DMS114 treated with DMSO at 0.1 percent for 48 hours (cell line): ENCODE measurements at regions not wholly inside any gene's neighbourhood (a gene's known extent, or its start where the extent isn't known, plus 50 kb on each side); places are given as distances from the start of the nearest gene placed in this dataset.
A peak's percentile ranks its signal among the peaks of the same experiment; 100 is the strongest.

Experiments
- DNase-seq: peaks from one replicate; lab custom pipeline; 2025; ENCODE audit not compliant: unreplicated experiment; lab: John Stamatoyannopoulos, UW

DNA sequence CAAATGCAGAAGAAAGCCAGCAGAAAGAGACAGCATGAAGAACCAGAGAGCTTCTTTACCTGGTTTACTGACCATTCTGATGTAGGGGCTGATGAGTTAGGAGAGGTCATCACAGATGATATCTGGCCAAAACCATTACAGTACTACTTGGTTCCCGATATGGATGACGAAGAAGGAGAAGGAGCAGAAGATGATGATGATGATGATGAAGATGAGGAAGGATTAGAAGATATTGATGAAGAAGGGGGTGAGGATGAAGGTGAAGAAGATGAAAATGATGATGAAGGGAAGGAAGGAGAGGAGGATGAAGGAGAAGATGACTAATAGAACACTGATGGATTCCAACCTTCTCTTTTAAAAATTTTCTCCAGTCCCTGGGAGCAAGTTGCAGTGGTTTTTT lies 178.2 kb upstream of the CRY1 start:
- DNase-seq = no peak

DNA sequence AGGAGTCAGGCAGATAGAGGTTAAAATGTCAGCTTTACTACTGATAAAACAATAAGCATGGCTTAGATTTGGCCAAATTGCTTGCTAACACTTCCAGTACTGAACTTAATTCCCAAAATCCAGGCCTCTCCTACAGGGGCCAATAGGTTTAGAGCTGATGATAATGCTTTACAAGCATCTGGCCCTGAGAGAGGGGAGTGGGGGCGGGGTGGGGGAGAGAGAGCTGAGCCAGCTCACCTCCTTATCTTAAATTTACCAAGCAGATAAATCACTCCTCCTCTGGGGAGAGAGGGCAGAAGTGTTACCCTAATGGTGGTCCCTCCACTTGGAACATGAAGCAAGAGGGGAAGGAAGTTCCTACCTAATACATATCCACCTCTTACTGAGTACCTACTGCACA lies 182.2 kb upstream of the CRY1 start:
- DNase-seq = no peak

- DNase-seq = no peak
Measured at GRCh38 chr12:107277855-107278254, 184.5 kb upstream of the CRY1 start.

DNA sequence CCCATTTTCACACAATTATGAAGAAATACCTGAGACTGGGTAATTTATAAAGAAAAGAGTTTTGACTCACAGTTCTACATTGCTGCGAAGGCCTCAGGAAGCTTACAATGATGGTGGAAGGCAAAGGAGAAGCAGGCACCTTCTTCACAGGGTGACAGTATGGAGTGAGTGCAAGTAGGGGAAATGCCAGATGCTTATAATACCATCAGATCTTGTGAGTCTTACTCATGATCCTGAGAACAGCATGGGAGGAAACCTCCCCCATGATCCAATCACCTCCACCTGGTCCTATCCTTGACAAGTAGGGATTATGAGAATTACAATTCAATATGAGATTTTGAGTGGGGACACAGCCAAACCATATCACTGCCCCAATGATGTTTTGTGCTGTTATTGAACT lies 189.3 kb upstream of the CRY1 start:
- no peak for DNase-seq

- no peak for DNase-seq
Measured at GRCh38 chr12:107283652-107284051, 190.3 kb upstream of the CRY1 start.

GRCh38 chr12:107284692-107285091 lies 191.3 kb upstream of the CRY1 start:
- no peak for DNase-seq

GRCh38 chr12:107287436-107288413 lies 194.4 kb upstream of the CRY1 start:
- DNase-seq = no peak

DNA sequence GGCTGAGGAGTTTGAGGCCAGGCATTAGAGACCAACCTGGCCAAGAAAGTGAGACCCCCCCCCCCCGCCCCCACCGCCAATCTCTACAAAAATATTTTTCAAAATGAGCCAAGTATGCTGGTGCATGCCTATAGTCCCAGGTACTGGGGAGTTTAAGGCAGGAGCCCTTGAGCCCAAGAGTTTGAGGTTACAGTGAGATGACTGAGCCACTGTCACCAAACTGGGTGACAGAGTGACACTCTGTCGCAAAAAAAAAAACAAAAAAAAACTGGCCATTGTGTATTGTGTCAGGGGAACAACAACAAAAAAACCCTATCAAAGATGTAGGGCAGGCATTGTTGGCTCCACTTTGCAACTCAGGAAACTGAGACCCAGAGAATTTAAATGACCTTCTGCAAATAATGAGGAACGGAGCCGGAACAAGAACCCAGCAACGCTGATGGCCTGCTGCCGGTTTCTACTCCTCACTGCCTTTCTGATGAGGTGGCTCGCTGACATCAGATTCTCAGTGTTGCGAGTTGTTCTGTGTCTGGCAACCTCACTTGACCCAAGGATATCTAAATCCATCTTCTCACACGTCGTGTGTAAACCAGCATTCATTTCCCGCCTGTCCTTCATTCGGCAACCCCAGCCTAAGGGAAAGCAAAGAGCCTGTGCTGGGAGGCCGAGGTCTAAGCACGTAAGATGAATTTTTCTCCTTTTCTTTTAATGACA lies 195.2 kb upstream of the CRY1 start:
- no peak for DNase-seq

- DNase-seq = no peak
Measured at GRCh38 chr12:107291018-107291417, 197.7 kb upstream of the CRY1 start.

GRCh38 chr12:107296681-107297089 lies 203.3 kb upstream of the CRY1 start:
- DNase-seq = no peak

DNA sequence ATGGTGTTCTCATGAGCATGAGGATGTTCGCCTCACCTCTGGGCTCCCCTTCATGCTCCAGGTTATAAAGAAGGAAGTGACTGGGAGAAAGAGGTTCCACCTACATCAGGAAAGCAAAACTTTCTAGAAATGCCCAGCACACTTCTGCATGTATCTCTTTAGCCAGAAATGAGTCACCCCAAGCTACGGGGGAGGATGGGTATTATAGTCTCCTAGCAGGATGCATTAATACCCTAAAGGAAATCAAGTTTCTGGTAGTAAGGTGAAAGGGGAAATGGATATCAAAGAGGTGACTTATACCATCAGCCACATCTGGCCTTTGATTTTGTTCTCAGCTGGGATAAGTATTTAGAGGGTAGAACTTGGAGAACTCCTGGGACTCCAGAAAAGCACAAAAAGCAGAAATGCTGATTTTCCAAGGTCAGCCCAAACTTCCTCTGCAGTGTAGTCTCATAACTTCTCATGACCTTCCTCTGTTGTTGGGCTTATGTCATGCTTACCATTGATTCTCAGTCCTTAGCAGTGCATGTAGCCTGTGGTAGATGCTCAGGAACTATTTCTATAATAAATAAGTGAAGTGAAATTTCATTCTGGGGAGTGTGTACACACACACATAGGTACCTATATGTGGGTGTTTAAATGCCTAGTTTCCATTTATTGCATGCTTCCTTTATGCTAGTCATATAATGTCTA lies 209.4 kb upstream of the CRY1 start:
- DNase-seq = no peak

- DNase-seq = no peak
Measured at GRCh38 chr12:107304588-107305532, 211.5 kb upstream of the CRY1 start.

DNA sequence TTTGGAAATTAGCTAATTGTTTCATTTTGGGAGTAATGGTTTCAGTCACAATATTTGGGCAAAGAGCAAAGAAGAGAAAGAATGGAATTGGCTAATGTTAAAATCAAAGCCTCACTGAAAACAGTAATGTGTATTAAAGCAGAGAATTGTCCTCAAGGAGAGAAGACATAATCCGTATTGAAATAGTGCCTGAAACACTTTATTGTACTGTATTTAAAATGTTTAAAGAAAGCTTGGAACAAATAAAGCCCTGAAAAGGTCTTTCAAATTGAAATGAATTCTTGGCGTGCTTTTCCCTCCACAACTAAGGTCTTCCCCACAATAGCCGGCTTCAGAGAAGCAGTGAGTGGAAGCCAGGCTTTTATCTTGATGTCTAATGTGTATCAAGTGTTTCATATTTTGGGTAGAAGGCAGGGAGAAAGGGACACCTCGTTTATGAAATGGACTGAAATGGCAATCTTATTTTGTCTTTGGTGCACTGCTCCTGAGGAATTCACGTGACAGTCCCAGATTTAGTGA lies 212.9 kb upstream of the CRY1 start:
- DNase-seq = no peak

- DNase-seq = no peak
Measured at GRCh38 chr12:107308310-107308709, 215.0 kb upstream of the CRY1 start.

DNA sequence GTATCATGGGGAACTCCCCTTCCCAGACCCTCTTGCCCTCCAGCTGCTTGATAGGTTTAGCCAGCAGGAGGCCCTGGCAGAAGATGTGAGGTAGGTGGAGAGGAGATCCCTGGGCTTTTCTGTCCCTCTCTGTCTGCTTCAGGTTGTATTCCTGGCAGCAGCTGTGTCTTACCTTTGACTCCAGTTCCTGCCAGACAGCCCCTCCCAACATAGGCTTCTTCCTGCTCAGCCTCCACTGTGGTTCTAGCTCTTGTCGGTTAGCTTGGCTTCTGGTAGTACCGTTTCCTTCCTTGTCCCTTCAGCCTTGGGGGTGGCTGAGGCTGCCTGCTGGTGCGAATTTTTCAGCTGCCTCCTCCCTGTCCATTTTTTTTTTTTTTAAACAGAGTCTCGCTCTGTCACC lies 215.7 kb upstream of the CRY1 start:
- DNase-seq = no peak

- no peak for DNase-seq
Measured at GRCh38 chr12:107310621-107311020, 217.3 kb upstream of the CRY1 start.

- DNase-seq = no peak
Measured at GRCh38 chr12:107311682-107312081, 218.3 kb upstream of the CRY1 start.

DNA sequence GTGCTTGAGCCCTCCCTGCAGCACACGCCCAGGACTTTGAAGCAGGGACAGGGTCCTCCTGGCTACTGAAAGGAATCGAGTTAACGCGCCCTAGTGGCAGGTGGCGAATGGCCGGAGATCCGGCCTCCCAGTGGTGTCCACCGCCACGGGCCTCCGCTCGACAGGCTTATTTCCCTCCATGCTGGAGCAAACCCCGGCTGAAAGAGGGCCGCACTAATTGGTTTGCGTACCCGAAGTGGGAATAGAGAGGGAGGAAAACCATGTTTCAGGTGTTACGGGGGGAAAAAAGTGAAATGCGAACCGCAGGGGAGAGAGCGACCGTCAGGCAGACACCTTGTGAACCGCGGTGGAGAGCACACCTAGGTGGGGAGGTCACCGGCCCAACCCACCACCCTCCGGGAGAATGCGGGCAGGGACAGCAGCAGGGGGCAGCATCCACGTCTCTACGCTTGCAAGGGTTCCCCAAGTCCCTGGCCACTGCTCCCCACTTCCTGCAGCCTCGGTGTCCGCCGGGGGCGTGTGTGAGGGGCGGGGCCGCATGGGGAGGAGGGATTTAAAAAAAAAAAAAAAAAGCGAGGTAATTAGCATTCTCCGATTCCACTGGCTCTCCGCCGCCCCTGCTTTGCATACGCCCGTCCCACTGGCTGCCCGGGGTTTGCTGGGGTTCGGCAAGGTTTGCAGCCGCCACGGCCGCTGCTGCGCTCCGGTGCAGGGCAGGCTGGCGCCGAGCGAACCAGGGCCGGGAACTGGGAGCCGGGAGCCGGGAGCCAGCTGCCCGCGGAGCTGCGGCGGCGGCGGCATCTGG lies 224.6 kb upstream of the CRY1 start:
- DNase-seq = peak; percentile 45

DNA sequence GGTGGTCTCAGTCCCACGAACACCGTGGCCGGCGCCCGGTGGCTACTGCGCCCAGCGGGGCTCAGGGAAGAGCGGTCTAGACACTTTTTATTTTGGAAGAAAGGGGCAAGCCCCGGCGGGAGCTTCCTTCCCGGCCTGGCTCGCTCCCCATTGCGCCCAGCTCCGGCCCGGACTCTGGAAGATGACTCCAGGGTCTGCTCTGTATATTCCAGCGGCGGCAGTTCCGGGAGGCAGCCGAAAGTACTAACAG lies 225.1 kb upstream of the CRY1 start:
- DNase-seq = no peak
